DOHH2 (cell line): ENCODE measurements at regions not wholly inside any gene's neighbourhood (a gene's known extent, or its start where the extent isn't known, plus 50 kb on each side); places are given as distances from the start of the nearest gene placed in this dataset.

Source experiments
- H3F3A ChIP-seq: fragments of 200-600 bp; sonication (generic), shearing (Covaris generic); 2 replicates; pipeline ENCODE4 v1.6.0; 2016; ENCODE audit warnings: antibody characterized with exemption, mild to moderate bottlenecking; ENCODE audit not compliant: control insufficient read depth, insufficient read depth
- H3K27ac ChIP-seq: fragments of 200-600 bp; sonication (generic); 2 replicates; pipeline ENCODE4 v1.5.1; 2014; ENCODE audit warnings: low read depth, mild to moderate bottlenecking, low read length, moderate library complexity
- H3K27me3 ChIP-seq: fragments of 200-600 bp; sonication (generic); 2 replicates; pipeline ENCODE4 v1.6.1; 2014; ENCODE audit warnings: mild to moderate bottlenecking, low read length, mixed read lengths; ENCODE audit not compliant: control insufficient read depth
- H3K36me3 ChIP-seq: fragments of 200-600 bp; sonication (generic); 2 replicates; pipeline ENCODE4 v1.6.1; 2014; ENCODE audit warnings: mild to moderate bottlenecking, low read length, moderate library complexity, mixed read lengths; ENCODE audit not compliant: control insufficient read depth
- H3K4me1 ChIP-seq: fragments of 200-600 bp; sonication (generic); 2 replicates; pipeline ENCODE4 v1.6.1; 2014; ENCODE audit warnings: mild to moderate bottlenecking, low read length, mixed read lengths; ENCODE audit not compliant: control insufficient read depth
- H3K4me2 ChIP-seq: fragments of 200-600 bp; sonication (generic); 2 replicates; pipeline ENCODE4 v1.6.0; 2014; ENCODE audit warnings: mild to moderate bottlenecking, low read length, moderate library complexity
- H3K4me3 ChIP-seq: fragments of 200-600 bp; sonication (generic); 2 replicates; pipeline ENCODE4 v1.5.1; 2014; ENCODE audit warnings: mild to moderate bottlenecking, low read length, mixed read lengths
- H3K79me2 ChIP-seq: fragments of 200-600 bp; sonication (generic); 2 replicates; pipeline ENCODE4 v1.6.1; 2014; ENCODE audit warnings: mild to moderate bottlenecking, low read length, mixed read lengths; ENCODE audit not compliant: control insufficient read depth
- H3K9me2 ChIP-seq: fragments of 200-600 bp; sonication (generic); replicated peaks from 2 replicates; pipeline ENCODE4 v1.6.1; 2014; ENCODE audit warnings: mild to moderate bottlenecking, low read length, mixed read lengths; ENCODE audit not compliant: control insufficient read depth
- H3K9me3 ChIP-seq: fragments of 200-600 bp; sonication (generic); 2 replicates; pipeline ENCODE4 v1.6.1; 2014; ENCODE audit warnings: antibody characterized with exemption, low read length, mixed read lengths; ENCODE audit not compliant: control insufficient read depth, insufficient read depth
- H4K20me1 ChIP-seq: fragments of 200-600 bp; sonication (generic); 2 replicates; pipeline ENCODE4 v1.6.0; 2014; ENCODE audit warnings: low read depth, mild to moderate bottlenecking, antibody characterized with exemption, low read length, moderate library complexity; ENCODE audit not compliant: control insufficient read depth, insufficient read depth
- CTCF ChIP-seq: fragments of 200-600 bp; sonication (generic); IDR thresholded peaks from one replicate; pipeline ENCODE4 v1.5.1; 2014; ENCODE audit warnings: antibody characterized with exemption, mild to moderate bottlenecking, low read depth, low read length; ENCODE audit not compliant: poor library complexity, severe bottlenecking
- EZH2phosphoT487 ChIP-seq: fragments of 200-600 bp; sonication (generic); IDR thresholded peaks from 2 replicates; pipeline ENCODE4 v1.6.1; 2017; ENCODE audit warnings: borderline replicate concordance, mild to moderate bottlenecking, antibody characterized with exemption, low read length, moderate library complexity, mixed read lengths

- no peaks in the 10 kb centered on the region for H3K36me3 ChIP-seq
- H3K27ac ChIP-seq, result no peak overlapping the region
- no peak for TF ChIP-seq CTCF
- TF ChIP-seq EZH2phosphoT487, result no peak
- no peak overlapping the region for H3K4me2 ChIP-seq
- no peaks in the 10 kb centered on the region for H3F3A ChIP-seq
- no peak overlapping the region for H3K4me3 ChIP-seq
- no peaks in the 10 kb centered on the region for H3K79me2 ChIP-seq
- no peaks in the 10 kb centered on the region for H3K27me3 ChIP-seq
- H3K9me2 ChIP-seq, result no peaks in the 10 kb centered on the region
- no peaks in the 10 kb centered on the region for H4K20me1 ChIP-seq
- no peaks in the 10 kb centered on the region for H3K9me3 ChIP-seq
- peaks cover 6% of the 10 kb centered on the region for H3K4me1 ChIP-seq
Observed at GRCh38 chr13:33528896-33529295, 243.3 kb upstream of the STARD13 start.

GRCh38 chr13:33531484-33531883 is 245.9 kb upstream of the STARD13 start:
- H4K20me1 ChIP-seq, result no peaks in the 10 kb centered on the region
- no peaks in the 10 kb centered on the region for H3K79me2 ChIP-seq
- no peaks in the 10 kb centered on the region for H3K9me3 ChIP-seq
- no peaks in the 10 kb centered on the region for H3F3A ChIP-seq
- H3K4me2 ChIP-seq, result no peak overlapping the region
- TF ChIP-seq EZH2phosphoT487 (no peak), CTCF (no peak)
- H3K36me3 ChIP-seq, result no peaks in the 10 kb centered on the region
- no peak overlapping the region for H3K27ac ChIP-seq
- H3K4me1 ChIP-seq, result peaks cover 6% of the 10 kb centered on the region
- no peak overlapping the region for H3K4me3 ChIP-seq
- H3K9me2 ChIP-seq, result no peaks in the 10 kb centered on the region
- H3K27me3 ChIP-seq, result no peaks in the 10 kb centered on the region

- TF ChIP-seq EZH2phosphoT487 (no peak), CTCF (no peak)
- H3K4me3 ChIP-seq, result no peak overlapping the region
- H3K9me2 ChIP-seq, result no peaks in the 10 kb centered on the region
- no peaks in the 10 kb centered on the region for H3K36me3 ChIP-seq
- no peaks in the 10 kb centered on the region for H3K79me2 ChIP-seq
- no peaks in the 10 kb centered on the region for H3K27me3 ChIP-seq
- no peak overlapping the region for H3K4me2 ChIP-seq
- H3F3A ChIP-seq, result no peaks in the 10 kb centered on the region
- H3K27ac ChIP-seq, result no peak overlapping the region
- no peaks in the 10 kb centered on the region for H3K9me3 ChIP-seq
- H4K20me1 ChIP-seq, result no peaks in the 10 kb centered on the region
- no peaks in the 10 kb centered on the region for H3K4me1 ChIP-seq
Observed at GRCh38 chr13:33535061-33535460, 249.5 kb upstream of the STARD13 start.

- Histone ChIP-seq H3K27me3 (no peaks in the 10 kb centered on the region), H3K79me2 (peaks cover 5% of the 10 kb centered on the region; the same call in 1 of the 2 replicates), H3K4me3 (no peak overlapping the region), H3F3A (0 out of 2 replicates have a peak, but pooled peaks cover under 1% of the 10 kb centered on the region), H3K36me3 (no peaks in the 10 kb centered on the region; the same call in 1 of the 2 replicates), H4K20me1 (no peaks in the 10 kb centered on the region), H3K9me3 (peaks cover 8% of the 10 kb centered on the region; the same call in 1 of the 2 replicates), H3K4me2 (no peak overlapping the region), H3K9me2 (no peaks in the 10 kb centered on the region), H3K4me1 (peaks cover 8% of the 10 kb centered on the region), H3K27ac (no peak overlapping the region)
- TF ChIP-seq CTCF, result no peak
- TF ChIP-seq EZH2phosphoT487, result no peak
Observed at GRCh38 chr13:33536601-33537000, 251.0 kb upstream of the STARD13 start.
